CD4-positive, alpha-beta T cell (primary cell): ENCODE measurements at regions not wholly inside any gene's neighbourhood (a gene's known extent, or its start where the extent isn't known, plus 50 kb on each side); places are given as distances from the start of the nearest gene placed in this dataset.
"Not testable (repeated sequence)": the region's sequence is repeated elsewhere in the genome, so short reads cannot be mapped to it uniquely, and the experiment has no call there.

Experiments used
- ATAC-seq: fragments of 200-7000 bp; cut with Tn5 transposase; one replicate; pipeline ENCODE4 v1.10.0; 2022; ENCODE audit warnings: mild to moderate bottlenecking; ENCODE audit not compliant: poor library complexity
- CTCF ChIA-PET: fragments of 350-600 bp; sonication (Branson Sonifier 250); formaldehyde crosslinking; loops from one replicate; lab custom pipeline; 2021; ENCODE audit warnings: antibody characterized with exemption, inconsistent platforms; lab: Charles Lee
- POLR2A ChIA-PET: fragments of 350-600 bp; sonication (Branson Sonifier 250); formaldehyde crosslinking; loops from one replicate; lab custom pipeline; 2021; ENCODE audit warnings: antibody characterized with exemption, inconsistent platforms; lab: Charles Lee
- DNase-seq, 14 experiments: peaks; one replicate each; pipeline ENCODE4 v3.0.0-alpha.2; 2013 to 2020; ENCODE audit warnings: mixed read lengths in 2 of 14
- H3K27ac ChIP-seq, 2 donors: one replicate each; pipeline versions ENCODE4 v1.5.1 to v1.7.0; 2013; ENCODE audit warnings: low read length in 2 of 2, low read depth in 1 of 2, mild to moderate bottlenecking in 1 of 2
- H3K27me3 ChIP-seq, 2 experiments: 1 replicate in 1 of 2; 2 replicates in 1 of 2; pipeline versions ENCODE4 v1.6.1 to v1.7.0; 2013; ENCODE audit warnings: low read length in 2 of 2, control low read depth in 1 of 2, mild to moderate bottlenecking in 1 of 2, moderate library complexity in 1 of 2; ENCODE audit not compliant: insufficient read depth in 2 of 2, control insufficient read depth in 1 of 2
- H3K36me3 ChIP-seq: one replicate; pipeline ENCODE4 v1.6.1; 2013; ENCODE audit warnings: low read length, control low read depth; ENCODE audit not compliant: insufficient read depth
- H3K4me1 ChIP-seq: one replicate; pipeline ENCODE4 v1.6.1; 2013; ENCODE audit warnings: low read length, control low read depth; ENCODE audit not compliant: insufficient read depth
- H3K4me3 ChIP-seq: one replicate; pipeline ENCODE4 v1.5.1; 2013; ENCODE audit warnings: mild to moderate bottlenecking, low read length, moderate library complexity
- H3K9me3 ChIP-seq, 2 experiments: 1 replicate in 1 of 2; 2 replicates in 1 of 2; pipeline versions ENCODE4 v1.6.1 to v1.7.0; 2013; ENCODE audit warnings: low read length in 2 of 2, mild to moderate bottlenecking in 2 of 2, control low read depth in 1 of 2, moderate library complexity in 1 of 2; ENCODE audit not compliant: control insufficient read depth in 1 of 2, insufficient read depth in 1 of 2
- H3K27ac Mint-ChIP-seq: one replicate; pipeline ENCODE4 v1.8.0; 2020; ENCODE audit warnings: mixed read lengths
- H3K27me3 Mint-ChIP-seq: one replicate; pipeline ENCODE4 v1.8.0; 2021; ENCODE audit warnings: mixed read lengths
- H3K36me3 Mint-ChIP-seq: one replicate; pipeline ENCODE4 v1.8.0; 2021; ENCODE audit warnings: low read depth, mixed read lengths
- H3K4me1 Mint-ChIP-seq: one replicate; pipeline ENCODE4 v1.8.0; 2021; ENCODE audit warnings: low read depth, mixed read lengths
- H3K4me3 Mint-ChIP-seq: one replicate; pipeline ENCODE4 v1.8.0; 2020; ENCODE audit warnings: mild to moderate bottlenecking, mixed read lengths
- H3K9me3 Mint-ChIP-seq: one replicate; pipeline ENCODE4 v1.8.0; 2020; ENCODE audit warnings: mixed read lengths
- intact Hi-C, 2 experiments: fragments of 100-400 bp; cut with DNase I in 1 of 2; cut with micrococcal nuclease in 1 of 2; formaldehyde crosslinking; loops; one replicate each; pipeline versions ENCODE4 v1.15.1 to v1.9.0; 2023 to 2025; cut with DNase I, micrococcal nuclease
- TF ChIP-seq, protein P1 (sequence below): fragments of 200-600 bp; IDR thresholded peaks from one replicate; pipeline ENCODE4 v1.8.0; 2022; ENCODE audit warnings: antibody characterized with exemption, mild to moderate bottlenecking

DNA sequence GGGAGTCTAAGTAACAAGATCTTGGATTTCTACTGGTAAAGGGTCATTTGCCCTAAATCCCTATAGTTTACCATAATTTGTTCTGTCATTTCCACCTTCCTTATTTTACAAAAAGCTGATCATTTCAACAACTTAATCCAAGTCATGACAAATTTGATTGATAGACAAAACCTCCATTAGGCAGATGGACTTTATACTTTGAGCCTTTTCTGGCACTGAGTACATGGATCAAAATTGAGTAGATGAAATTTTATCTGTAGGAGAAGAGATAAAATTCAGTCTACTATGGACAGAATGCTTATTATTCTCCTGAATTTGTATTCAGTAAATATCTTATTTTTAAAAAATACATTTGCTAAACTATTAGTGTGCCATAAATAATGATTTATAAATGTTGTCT lies 62.6 kb upstream of the NRIP1 start:
- TF ChIP-seq, protein P1, sequence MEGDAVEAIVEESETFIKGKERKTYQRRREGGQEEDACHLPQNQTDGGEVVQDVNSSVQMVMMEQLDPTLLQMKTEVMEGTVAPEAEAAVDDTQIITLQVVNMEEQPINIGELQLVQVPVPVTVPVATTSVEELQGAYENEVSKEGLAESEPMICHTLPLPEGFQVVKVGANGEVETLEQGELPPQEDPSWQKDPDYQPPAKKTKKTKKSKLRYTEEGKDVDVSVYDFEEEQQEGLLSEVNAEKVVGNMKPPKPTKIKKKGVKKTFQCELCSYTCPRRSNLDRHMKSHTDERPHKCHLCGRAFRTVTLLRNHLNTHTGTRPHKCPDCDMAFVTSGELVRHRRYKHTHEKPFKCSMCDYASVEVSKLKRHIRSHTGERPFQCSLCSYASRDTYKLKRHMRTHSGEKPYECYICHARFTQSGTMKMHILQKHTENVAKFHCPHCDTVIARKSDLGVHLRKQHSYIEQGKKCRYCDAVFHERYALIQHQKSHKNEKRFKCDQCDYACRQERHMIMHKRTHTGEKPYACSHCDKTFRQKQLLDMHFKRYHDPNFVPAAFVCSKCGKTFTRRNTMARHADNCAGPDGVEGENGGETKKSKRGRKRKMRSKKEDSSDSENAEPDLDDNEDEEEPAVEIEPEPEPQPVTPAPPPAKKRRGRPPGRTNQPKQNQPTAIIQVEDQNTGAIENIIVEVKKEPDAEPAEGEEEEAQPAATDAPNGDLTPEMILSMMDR = no peak
- Mint-ChIP-seq H3K27me3 (peaks cover 1% of the 10 kb centered on the region), H3K9me3 (no peaks in the 10 kb centered on the region)

DNA sequence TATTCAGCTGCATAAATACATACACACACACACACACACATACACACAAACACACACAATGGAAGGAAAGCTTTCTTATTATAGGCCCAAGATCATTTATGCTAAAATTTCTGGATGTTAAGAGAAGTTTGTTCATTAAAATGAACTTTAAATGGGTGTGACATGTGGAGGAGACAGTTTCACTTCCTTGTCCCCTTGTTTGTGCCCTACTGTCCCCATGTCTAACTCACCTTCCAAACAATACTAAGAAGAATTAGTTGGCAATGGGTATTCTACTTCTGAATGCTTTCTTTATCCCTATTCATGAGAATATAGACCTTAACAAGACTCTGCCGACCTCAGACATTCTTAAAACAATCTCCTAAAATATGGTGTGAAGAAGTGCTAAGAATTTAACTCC lies 63.5 kb upstream of the NRIP1 start:
- H3K4me3 Mint-ChIP-seq = no peak overlapping the region
- H3K27ac Mint-ChIP-seq = no peak overlapping the region
- DNase-seq = no peak
- H3K9me3 Mint-ChIP-seq = no peaks in the 10 kb centered on the region
- Histone ChIP-seq H3K27me3 (no peaks in the 10 kb centered on the region), H3K36me3 (no peaks in the 10 kb centered on the region), H3K4me3 (no peak overlapping the region), H3K27ac (no peak overlapping the region), H3K4me1 (no peaks in the 10 kb centered on the region), H3K9me3 (no peaks in the 10 kb centered on the region)
- TF ChIP-seq, protein P1 = no peak
- CTCF ChIA-PET = no interaction called here
- ATAC-seq = no peak
- H3K4me1 Mint-ChIP-seq = no peaks in the 10 kb centered on the region
- POLR2A ChIA-PET = no interaction called here
- no peaks in the 10 kb centered on the region for H3K36me3 Mint-ChIP-seq
- no peaks in the 10 kb centered on the region for H3K27me3 Mint-ChIP-seq
- intact Hi-C loops = no loop called here

More for the DNA sequence above, 62.6 kb upstream of the NRIP1 start:
- POLR2A ChIA-PET = no interaction called here
- H3K4me3 Mint-ChIP-seq = no peak overlapping the region
- intact Hi-C loops = no loop called here
- H3K36me3 ChIP-seq = no peaks in the 10 kb centered on the region
- no peak overlapping the region for H3K27ac Mint-ChIP-seq
- H3K27ac ChIP-seq = no peak overlapping the region
- no peaks in the 10 kb centered on the region for H3K36me3 Mint-ChIP-seq
- CTCF ChIA-PET = no interaction called here
- ATAC-seq = no peak
- no peak for DNase-seq
- no peak overlapping the region for H3K4me3 ChIP-seq
- H3K27me3 ChIP-seq = no peaks in the 10 kb centered on the region
- no peaks in the 10 kb centered on the region for H3K4me1 Mint-ChIP-seq
- H3K9me3 ChIP-seq = no peaks in the 10 kb centered on the region
- H3K4me1 ChIP-seq = no peaks in the 10 kb centered on the region

DNA sequence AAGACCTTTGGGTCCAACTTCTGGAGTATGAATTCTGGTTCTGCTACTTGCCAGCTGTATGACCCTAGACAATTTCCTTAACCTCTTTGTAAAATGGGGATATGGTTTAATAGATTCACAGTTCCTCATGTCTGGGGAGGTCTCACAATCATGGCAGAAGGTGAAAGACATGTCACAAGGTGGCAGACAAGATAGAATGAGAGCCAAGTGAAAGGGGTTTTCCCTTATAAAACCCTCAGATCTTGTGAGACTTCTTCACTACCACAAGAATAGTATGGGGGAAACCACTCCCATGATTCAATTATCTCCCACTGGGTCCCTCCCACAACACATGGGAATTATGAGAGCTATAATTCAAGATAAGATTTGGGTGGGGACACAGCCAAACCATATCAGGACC lies 63.9 kb upstream of the NRIP1 start:
- H3K4me3 Mint-ChIP-seq, H3K27ac ChIP-seq, H3K27ac Mint-ChIP-seq, H3K36me3 Mint-ChIP-seq, H3K4me1 ChIP-seq, H3K4me3 ChIP-seq, H3K9me3 ChIP-seq, H3K27me3 Mint-ChIP-seq, H3K9me3 Mint-ChIP-seq, ATAC-seq, H3K27me3 ChIP-seq, POLR2A ChIA-PET, H3K4me1 Mint-ChIP-seq, CTCF ChIA-PET, intact Hi-C loops, H3K36me3 ChIP-seq: not testable (repeated sequence)
- DNase-seq = peak in 1 of 14 experiments; percentile 5

DNA sequence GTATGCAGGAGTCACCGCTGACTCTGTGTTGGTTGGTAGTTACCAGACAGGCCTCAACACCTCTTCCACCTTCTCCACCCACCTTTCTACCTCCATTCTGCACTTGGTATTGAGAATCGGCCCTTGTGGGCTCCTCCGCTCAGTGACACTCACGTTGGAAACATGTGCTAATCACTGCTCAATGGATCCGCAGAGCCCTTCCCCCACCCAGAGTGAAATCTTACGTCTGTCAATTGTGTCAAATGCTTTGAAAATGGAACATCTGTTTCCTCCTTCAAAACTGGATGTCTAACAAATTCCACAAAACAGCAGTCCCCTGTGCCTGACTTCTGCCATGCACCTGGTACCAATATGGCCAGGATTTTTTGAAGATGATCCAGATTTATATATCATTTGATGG lies 65.5 kb upstream of the NRIP1 start:
- CTCF ChIA-PET = no interaction called here
- DNase-seq (no peak), ATAC-seq (no peak)
- no peaks in the 10 kb centered on the region for H3K27me3 Mint-ChIP-seq
- H3K4me3 Mint-ChIP-seq = no peak overlapping the region
- H3K36me3 Mint-ChIP-seq = no peaks in the 10 kb centered on the region
- TF ChIP-seq, protein P1 = no peak
- H3K4me1 Mint-ChIP-seq = no peaks in the 10 kb centered on the region
- H3K36me3 ChIP-seq = no peaks in the 10 kb centered on the region
- H3K9me3 Mint-ChIP-seq = no peaks in the 10 kb centered on the region
- H3K4me1 ChIP-seq = no peaks in the 10 kb centered on the region
- H3K27ac Mint-ChIP-seq = no peak overlapping the region
- POLR2A ChIA-PET = no interaction called here
- H3K27me3 ChIP-seq = no peaks in the 10 kb centered on the region
- H3K9me3 ChIP-seq = no peaks in the 10 kb centered on the region
- no peak overlapping the region for H3K4me3 ChIP-seq
- intact Hi-C loops = no loop called here
- no peak overlapping the region for H3K27ac ChIP-seq
